TTC549 (cell line): ENCODE measurements at regions not wholly inside any gene's neighbourhood (a gene's known extent, or its start where the extent isn't known, plus 50 kb on each side); places are given as distances from the start of the nearest gene placed in this dataset.

Experiments
- FAIRE-seq: peaks from 2 replicates; lab custom pipeline; 2012; peaks lifted over from hg19 to GRCh38; lab: Jason Lieb, UNC

DNA sequence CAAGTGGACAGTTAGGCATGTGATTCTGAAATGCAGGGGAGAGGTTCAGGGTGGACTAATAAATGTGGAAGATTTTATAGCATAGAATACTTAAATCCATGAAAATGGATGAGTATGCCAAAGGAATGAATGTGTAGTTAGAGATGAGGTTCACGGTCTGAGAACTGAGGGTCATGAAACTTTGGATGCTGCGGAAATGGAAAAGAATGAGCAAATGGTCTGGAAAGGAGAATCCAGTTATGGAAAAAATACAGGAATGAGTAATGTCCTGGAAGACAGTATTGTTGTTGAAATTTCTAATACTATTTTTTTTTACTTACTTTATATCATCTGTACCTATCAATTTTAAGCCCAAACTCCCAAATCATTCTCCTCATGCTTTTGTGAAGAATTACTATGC, 2369.4 kb downstream of the MAT2B start:
- FAIRE-seq = no peak

DNA sequence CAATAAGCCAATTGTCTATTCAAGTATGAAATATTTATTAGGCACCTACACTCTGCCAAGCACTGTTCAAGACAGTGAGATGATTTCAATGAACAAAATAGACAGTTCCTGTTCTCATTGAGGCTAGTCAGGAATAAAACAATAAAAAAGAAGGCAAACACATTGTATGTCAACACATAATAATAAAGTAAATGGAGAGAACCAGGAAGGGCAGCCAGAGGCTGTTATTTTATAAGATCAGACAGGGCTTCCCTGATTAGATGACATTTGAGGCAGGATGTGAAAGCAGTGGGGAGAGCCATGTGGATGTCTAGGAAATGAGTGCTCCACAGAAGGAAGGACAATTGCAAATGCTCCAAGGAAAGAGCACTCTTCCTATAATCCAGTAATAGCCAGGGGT, 2371.1 kb downstream of the MAT2B start:
- no peak for FAIRE-seq

DNA sequence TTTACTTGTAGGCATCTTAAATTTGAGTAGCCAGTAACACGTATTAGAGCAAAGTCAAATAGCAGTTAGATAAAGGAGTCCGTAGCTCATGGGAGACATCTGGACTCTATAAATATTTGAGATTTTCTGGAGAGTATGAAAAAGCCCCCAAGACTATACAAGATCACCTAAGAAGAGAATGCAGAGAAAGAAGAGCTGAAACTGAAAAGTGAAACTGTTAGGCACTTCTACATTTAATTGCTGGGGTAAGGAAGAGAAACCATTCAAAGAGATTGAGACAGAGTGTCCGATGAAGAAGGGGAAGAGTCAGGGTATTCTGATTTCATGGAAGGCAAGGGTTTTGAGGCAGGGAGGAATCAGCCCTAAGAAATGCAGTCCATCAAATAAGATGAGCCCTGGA, 2372.1 kb downstream of the MAT2B start:
- FAIRE-seq = no peak

DNA sequence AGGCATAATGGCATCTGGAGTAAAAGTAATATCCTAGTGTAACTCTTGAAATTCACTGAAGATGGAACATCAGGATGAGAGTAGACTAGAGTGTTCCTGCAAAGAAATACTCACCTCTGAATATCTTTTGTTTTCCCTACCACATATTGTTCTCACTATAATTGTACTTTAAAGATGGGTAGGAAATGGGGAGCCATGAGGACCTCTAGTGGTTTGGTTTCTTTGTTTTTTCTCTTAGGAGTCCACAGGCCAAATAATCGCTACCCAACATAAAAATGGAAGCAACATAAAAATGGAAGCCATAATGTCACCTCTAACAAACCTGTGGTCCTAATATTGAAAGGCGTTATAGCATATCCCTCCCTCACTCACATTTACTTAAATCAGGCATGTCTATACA, 2375.8 kb downstream of the MAT2B start:
- no peak for FAIRE-seq

DNA sequence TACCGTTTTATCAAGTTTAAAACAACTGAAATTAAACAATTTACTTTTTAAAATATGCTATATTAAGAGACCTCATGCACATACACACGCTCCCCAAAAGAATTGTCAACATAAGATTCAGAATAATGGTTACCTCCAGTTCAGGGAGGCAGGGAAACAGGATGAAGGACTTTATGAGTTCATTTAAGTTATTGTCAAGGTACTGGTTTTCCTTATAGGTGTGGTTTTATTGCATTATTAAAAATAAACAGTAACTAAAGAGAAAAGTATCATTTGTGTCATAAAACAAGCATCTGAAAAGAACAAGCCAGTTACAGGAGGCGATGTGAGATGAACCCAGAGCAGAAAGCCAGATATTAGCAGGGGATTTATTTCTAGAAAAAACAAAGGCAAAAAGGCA, 2376.7 kb downstream of the MAT2B start:
- no peak for FAIRE-seq

DNA sequence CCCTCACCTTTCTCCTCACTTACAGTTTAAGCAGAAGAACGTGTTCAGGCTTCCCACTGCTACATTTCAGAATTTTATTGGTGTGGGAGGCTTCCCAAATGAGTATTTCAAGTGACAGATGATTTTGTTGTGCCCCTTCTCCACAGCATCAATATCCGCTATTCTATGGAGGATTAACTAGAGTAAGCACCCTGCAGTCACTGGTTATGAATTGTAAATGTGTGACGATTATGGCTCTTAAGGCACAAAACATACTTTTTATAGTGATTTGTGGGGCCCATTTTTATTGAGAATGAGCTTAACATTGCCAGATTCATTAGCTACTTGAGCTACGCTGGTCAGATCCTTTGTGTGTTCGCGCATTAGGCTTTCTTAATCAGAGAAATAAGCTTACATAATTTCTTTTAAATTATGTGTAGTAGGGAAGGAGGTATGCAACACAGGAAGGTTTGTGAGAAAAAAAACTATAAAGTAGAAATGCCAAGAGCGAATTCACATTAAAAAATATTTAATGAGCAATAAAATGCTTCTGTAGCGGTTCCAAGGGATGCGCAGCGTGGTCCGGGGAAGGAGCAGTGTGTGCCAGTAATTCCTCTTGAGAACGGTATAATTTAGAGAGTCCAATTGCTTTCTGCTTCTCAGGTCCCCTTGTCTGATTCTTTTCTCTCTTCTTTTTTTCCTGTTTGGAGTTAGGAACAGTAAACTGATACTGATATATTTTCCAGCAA, 2380.4 kb downstream of the MAT2B start:
- FAIRE-seq = no peak

DNA sequence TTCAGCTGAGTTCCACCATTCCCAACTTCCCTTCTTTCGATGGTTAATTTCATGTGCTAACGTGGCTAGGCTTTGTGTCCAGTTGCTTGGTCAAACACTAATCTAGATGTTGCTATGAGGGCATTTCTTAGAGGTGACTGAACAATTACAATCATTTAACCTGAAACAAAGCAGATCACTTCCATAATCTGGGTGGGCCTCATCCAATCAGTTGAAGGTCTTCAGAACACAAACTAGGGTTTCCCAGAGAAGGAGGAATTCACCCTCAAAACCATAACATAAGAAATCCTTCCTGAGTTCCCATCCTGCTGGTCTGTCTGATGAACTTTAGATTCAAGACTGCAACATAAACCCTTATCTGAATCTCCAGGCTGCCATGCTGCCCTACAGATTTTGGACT, 2381.7 kb downstream of the MAT2B start:
- FAIRE-seq = no peak

DNA sequence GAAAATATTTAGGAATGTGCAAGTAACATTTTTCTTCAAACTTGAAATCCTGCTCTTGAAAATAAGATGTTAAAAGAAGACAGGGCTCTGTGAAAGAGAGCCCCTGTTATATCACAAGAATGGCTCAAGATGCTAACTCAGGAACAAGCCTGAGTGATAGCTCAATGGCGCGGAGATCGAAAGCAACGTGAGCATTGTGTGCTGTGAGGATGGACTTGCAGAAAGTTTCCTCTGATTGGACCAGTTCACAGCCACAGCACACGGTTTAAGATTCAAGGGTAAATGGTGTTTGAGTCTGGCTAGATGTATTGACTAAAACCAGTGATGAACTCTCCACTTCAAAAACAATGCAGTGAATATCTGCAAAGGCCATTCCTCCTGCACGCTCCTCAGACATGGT, 2387.0 kb downstream of the MAT2B start:
- FAIRE-seq = no peak

DNA sequence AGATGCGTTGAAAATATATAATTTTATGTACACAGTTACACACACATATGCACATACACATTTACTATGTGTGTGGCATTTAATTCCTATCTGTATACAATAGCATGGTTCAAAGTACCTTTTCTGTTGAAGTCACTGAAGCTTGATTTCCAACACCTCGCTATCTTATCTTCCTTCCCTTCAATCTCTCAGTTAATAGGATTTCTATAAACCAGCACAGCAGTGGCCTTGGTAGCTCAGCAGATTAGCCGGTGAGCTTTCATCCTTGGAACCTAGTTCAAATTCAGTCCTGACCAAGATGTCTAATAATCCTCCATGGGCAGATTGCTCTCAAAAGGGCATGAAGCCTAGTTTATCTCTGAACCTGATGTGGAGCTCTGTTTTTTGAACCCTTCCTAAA, 2389.5 kb downstream of the MAT2B start:
- no peak for FAIRE-seq

DNA sequence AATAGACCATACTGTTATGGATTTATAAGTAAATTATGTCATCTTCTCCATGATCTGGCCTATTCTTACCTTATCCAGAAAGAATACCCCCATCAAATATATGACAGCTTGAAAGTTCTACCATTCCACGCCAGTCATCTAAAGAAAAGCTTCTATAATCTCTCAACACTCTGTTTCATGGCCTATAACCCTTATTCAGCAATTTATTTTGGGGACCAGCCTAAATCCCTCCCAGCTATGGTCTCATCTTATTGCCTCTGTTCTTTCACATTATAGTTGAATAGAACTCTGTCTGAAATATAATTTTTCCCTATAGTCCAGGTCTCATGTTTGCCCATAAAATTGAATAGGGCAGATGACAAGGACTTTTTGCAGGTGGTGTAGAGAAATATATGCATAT, 2387.6 kb upstream of the WWC1 start:
- FAIRE-seq = no peak

DNA sequence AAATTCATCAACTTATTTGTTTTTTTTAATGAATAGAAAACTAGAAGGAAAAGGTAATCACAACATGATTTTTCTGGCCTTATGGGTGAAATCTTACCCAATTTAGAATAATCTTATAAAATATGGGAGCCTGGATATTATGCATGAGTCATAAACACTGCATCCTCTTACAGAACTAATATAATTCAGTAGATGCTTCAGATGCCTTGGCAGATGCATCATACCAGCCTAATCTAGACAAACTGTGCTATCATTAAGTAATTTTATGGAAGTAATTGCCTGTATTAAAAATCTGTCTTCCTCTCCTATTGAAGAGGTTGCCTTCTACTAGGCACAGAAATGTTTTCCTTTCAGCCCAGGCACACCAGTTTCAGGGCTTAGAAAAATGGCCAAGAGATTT, 2384.6 kb upstream of the WWC1 start:
- no peak for FAIRE-seq

DNA sequence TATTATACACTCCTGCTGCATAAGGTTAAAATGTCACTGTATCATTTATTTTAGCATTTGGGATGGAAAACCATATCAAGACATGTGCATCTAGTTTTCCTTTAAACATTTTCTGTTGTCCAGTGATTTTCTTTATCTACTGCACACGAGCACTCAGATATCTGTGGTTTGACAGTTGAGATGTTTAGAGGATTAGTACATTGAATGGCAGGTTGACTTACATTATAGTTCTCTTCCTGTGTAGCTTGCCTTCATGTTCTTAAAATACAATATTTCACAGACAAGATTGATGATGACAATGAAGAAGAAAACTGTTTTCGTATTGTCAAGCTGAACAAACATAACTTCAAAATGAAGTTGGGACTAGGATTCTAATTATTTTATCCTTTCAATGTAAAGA, 2378.4 kb upstream of the WWC1 start:
- FAIRE-seq = no peak

DNA sequence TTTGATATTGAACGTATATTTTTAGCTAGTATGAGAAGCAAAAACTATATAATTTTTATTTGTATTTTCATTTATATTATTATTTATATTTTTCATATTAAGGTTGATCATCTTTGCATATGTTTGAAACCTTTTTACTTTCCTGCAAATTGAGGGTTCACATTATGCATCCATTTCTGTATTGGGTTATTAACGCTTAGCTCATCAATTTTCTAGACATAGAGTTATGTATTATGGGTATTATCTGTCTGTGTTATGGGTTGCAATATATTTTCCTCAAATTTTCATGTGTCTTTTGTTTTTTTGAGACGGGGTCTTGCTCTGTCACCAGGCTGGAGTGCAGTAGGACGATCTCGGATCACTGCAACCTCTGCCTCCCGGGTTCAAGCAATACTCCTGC, 2377.0 kb upstream of the WWC1 start:
- no peak for FAIRE-seq

DNA sequence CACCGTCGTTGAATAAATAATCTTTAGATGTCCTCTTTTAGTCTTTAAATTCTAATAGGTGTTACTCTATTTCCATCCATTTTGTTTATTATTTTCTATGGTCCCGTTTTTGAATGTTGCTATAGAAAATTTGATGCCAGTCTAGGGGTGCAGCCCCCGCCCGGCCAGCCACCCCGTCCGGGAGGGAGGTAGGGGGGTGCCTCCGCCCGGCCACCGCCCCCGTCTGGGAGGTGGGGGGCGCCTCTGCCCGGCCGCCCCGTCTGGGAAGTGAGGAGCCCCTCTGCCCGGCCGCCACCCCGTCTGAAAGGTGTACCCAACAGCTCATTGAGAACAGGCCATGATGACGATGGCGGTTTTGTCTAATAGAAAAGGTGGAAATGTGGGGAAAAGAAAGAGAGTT, 2372.2 kb upstream of the WWC1 start:
- FAIRE-seq = no peak

DNA sequence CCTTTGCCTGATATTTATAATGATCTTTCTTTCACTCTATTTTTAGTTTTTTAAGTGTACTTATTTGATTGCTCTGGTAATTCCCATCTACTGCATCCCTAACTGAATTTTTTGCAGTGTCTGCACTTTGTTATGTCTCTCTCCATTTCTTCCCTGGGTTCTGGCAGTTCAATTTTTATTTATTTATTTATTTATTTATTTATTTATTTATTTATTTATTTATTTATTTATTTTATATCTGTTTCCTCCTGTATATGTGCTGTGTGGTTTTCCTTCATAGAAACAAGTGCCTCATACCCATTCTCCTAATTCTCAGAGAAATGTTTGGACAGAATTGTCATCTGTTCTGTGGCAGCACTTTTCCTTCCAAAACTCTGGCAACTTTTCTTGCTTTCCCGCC, 2370.8 kb upstream of the WWC1 start:
- FAIRE-seq = no peak

DNA sequence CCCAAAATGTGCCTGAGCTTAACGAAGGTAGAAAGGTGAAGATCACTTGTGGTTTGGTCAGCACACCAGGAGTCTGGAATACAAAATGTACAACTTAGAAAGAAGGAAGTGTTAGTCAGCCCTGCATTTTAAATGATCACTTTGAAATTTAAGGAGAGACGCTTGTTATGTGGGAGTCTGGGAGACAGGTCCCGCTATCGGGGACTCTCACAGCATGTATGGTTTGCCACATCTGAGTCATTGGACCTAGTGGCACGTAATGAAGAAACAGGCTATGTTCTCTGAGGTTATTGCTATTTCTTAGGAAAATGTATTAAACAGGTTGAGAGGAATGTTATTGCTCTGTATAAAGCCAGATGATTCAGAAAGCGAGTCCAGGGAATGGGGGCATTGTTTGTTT, 2362.5 kb upstream of the WWC1 start:
- FAIRE-seq = no peak

DNA sequence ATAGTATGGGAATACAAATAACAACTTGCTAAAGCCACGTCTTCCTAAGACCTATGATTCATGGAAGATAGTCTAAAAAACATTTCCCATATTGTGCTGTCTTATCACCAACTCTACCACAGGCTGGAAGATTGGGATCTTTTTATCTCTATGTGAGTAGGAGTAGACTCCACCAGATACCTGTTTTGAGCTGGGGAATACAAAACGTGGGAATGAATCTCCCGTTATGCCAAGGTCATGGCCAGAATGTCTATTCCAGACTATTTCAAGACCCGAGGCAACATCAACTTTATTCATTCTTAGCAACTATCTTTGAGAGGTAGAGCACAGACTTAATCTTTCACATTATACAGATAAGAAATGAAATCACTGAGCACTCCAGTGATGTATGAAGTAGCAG, 2350.9 kb upstream of the WWC1 start:
- FAIRE-seq = no peak

DNA sequence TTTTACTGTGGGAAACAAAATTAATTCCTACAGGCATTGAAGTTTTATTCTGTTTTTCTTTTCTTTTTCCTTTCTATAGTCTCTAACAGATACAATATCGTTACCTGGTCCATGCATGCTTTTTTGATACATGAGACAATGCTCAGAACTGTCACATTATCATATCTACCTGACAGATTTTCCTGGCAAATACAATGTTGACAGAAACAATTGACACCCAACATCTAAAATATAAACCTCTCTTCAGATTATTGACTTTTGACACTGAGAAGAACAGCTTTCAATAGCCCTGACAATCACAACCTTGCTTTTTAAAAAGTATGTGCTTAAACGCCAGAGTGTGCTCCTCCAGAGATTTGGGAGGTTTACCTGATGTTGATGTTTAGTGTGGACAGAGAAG, 2334.6 kb upstream of the WWC1 start:
- no peak for FAIRE-seq

DNA sequence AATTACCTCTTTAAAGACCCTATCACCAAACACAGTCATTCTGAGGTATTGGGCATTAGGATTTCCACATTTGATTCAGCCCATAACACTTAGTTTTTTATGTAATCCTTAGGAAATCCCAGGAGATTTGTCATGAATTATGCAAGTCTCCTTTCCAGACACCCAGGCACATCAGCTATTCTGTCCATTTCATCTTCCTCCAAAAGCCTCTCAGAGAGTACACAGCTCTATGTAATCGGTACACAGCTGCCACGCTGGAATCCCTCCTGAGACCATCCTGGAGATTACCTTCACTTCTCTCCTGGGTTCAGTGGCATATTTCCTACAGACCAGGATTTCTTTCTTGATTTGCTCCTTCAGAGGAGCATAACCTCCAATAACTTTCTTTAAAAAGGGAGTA, 2309.8 kb upstream of the WWC1 start:
- FAIRE-seq = no peak

DNA sequence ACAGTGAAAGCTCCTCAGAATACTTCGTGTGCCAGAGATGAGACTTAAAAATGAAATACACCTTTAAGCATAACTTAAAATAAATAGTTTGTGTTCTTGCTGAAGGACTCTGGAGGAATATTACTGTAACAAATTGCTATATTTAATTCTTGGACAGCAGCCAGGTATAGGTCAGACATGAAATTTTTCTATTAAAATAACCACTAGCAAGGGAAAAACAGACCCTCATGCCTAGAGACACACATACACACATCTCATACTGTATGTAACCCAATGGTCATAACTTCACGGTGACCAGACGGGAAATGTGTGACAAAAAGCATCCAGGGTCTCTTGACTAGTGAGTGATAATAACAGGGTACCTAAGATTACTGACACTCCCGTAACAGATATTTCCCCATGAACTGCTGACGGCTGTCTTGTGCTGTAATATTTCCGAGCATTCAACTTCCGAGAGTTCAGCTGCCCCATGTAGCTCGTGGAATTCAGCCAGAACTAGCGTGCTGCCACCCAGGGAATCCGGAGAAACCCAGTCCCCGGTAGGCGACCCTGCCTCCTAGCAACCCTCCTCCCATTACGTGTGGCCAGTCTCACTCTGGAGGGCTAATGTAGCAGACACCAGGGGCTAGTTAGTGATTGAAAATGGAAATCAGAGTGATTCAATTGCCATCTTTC, 2295.1 kb upstream of the WWC1 start:
- no peak for FAIRE-seq

DNA sequence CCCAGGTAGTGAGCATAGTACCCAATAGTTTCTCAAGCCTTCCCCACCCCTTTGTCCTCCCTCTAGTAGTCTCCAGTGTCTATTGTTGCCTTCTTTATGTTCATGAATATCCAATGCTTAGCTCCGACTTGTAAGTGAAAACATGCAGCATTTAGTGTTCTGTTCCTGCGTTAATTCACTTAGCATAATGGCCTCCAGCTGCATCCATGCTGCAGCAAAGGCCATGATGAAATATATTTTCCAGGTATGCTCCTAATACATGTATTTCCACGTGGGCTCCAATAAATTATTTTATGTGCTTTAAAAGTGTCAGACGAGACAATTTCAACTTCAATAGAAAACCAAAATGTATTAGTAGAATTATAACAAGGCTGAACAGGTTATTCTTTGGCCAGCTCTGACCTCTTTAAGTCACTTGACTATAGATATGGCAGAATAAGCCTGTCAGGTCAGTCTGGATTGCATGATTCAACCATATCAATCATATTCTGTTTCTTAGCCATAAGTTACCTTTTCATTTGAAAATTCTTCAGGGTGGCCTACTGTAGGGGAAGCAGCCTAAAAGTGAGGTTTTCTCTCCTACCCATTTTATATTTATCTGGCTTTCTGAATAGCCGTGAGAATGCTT, 2291.6 kb upstream of the WWC1 start:
- FAIRE-seq = no peak

DNA sequence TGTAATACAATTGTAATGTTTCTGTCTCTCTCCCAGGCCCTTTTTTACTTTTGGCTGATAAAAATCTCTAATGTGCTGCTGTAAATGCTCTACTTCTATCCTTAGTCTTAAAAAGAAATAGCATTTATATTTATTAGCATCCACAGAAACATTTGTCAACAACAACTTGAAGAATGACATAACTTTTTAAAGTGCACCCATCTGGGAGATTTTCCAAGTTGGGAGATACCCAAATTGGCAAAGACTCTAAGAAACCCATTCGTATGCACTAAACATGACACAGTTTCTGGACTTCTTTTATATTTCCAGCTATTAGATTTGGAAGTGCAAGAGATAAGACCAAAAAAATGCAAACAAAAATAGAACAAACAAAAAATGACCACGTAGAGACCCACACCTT, 2287.4 kb upstream of the WWC1 start:
- FAIRE-seq = no peak

DNA sequence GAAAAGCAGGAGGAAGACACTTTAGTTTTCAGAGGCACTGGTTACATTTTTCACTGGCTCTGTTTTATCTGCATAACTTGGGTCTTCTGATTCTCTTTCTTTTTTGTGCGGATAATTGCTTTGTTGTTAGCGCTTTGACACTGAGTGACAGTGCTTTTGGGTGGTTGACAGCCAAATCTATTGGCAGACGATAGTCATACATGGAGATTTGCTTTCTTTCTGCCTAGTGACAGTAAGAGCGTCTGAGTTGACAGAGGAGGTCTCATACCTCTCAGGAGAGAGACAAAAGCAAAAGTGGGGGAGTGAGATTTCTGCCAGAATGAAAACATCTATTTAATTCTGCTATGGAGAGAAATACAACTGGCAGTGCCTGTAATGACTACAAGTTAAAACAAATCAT, 2278.0 kb upstream of the WWC1 start:
- no peak for FAIRE-seq

DNA sequence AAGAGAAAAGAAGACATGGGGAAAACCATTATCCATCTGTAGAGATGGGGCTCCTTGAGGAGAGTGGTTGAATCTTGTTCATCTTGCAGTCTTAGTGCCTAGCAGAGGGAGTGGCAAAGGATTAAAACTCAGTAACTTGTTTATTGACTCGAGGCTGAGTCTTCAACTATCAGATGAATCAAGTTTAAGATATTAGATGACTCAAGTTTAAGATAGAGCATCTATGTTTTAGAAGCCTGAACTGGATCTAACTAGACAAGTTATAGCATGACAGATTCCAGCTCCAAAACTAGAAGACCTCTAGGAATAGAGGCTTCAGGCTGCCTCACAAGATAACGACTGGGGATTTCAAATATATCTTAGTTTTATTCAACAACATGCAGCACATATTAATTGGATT, 2277.2 kb upstream of the WWC1 start:
- no peak for FAIRE-seq
